NCI-H1417 (cell line): ENCODE measurements at regions not wholly inside any gene's neighbourhood (a gene's known extent, or its start where the extent isn't known, plus 50 kb on each side); places are given as distances from the start of the nearest gene placed in this dataset.
A peak's percentile ranks its signal among the peaks of the same experiment; 100 is the strongest.
"Not testable (repeated sequence)": the region's sequence is repeated elsewhere in the genome, so short reads cannot be mapped to it uniquely, and the experiment has no call there.

Experiments
- DNase-seq, 3 experiments: peaks; one replicate each; lab custom pipeline; 2025; lab: John Stamatoyannopoulos, UW

DNA sequence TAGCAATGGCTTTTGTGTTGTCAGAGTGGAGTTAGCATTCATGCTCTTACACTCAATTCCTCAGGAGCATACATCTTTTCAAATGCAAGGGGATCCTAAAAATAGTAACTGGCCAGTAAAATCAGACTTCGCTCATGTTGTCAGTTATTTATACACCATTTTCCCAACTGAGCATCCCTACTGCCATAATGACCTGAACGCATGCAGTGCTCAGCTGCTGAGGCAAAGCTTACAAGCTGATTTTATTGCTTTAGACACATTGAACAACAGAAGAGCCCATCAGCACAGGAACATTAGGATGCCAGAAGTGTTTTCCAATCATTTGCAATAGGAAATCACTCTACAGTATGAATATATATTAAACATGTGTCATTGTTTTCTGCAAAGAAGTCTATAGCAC lies 689.7 kb upstream of the BCHE start:
- peak in 1 of 3 experiments; percentile 45 for DNase-seq

DNA sequence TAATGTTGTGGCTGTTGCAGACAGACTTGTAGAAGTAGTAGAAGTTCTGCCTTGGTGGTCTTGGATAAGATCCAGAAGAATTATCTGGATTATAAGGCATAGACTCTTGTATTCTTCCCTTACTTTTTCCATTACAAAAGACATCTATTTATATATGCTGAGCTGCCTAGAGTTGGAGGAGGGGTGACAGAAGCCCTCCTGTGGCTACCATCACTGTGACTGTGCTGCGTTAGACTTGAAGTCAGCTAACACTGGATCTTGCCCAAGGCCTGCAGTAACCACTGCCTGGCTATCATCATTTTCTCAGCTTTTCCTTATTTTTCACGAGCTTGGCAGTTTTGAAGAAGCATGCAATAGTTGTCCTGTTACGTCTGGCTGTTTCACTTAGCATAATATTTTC lies 684.8 kb upstream of the BCHE start:
- no peak for DNase-seq

DNA sequence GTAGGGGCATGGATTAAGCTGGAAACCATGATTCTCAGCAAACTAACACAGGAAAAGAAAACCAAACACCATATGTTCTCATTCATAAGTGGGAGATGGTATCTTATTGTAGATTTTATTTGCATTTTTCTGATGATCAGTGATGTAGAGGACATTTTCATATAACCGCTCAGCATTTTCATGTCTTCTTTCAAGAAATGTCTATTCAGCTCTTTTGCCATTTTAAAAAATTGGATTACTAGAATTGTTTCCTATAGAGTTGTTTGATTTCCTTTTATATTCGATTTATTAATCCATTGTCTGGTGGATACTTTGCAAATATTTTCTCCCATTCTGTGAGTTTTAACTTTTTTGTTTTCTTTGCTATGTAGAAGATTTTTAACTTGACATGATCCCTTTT lies 682.2 kb upstream of the BCHE start:
- no peak for DNase-seq

DNA sequence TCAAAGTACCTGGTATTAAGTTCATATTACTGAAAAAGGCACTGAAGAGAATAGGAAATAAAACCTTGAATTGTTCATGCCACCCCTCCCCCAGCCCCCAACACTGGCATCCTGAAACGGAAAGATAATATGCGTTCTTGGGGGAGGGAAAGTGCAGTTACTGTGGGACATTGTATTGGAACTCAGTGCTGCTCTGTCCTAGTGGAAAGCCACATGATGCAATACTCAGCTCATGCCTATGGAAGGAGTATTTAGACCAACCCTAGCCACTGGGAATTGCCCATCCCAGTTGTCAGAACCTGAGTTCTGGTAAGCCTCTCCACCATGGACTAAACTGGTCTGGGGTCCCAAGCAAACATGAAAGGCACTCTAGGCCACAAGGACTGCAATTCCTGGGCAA lies 680.8 kb upstream of the BCHE start:
- DNase-seq: no peak

DNA sequence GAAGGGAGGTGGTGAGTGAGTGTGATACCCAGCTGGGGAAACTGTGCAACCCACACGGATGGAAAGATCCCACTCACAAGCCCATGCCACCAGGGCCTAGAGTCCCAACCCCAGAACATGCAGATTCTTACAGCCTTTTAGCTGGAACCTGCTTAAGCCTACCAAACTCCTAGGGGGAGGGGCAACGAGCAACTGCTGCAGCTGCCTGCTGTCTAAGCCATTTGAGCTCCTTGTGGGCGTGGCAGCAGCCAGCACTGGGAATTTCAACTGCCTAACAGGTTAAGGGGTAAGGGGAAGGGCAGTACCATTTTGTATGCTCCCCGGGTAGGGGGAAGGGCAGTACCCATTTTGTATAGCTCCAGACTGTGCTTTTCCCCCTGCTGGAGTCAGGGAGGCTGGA lies 673.2 kb upstream of the BCHE start:
- DNase-seq: peak in 1 of 3 experiments; percentile 5

DNA sequence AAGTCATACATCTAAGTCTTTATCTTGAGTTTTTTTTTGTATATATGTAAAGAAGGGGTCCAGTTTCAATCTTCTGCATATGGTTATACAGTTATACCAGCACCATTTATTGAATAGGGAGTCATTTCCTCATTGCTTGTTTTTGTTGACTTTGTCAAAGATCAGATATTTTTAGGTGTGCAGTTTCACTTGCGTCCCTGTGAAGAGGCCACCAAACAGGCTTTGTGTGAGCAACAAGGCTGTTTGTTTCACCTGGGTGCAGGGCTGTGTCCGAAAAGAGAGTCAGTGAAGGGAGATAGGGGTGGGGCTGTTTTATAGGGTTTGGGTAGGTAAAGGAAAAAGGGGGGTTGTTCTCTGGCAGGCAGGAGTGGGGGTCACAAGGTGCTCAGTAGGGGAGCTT lies 663.2 kb upstream of the BCHE start:
- DNase-seq: not testable (repeated sequence)

DNA sequence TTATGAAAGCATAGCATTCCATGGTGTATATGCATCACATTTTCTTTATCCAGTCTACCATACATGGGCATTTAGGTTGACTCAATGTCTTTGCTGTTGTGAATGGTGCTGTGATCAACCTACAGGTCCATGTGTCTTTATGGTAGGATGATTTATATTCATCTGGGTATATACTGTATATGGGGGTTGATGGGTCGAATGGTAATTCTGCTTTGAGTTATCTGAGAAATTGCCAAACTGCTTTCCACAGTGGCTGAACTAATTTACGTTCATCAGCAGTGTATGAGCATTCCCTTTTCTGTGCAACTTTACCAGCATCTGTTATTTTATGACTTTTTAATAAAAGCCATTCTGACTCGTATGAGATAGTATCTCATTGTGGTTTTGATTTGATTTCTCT lies 662.4 kb upstream of the BCHE start:
- DNase-seq: no peak

DNA sequence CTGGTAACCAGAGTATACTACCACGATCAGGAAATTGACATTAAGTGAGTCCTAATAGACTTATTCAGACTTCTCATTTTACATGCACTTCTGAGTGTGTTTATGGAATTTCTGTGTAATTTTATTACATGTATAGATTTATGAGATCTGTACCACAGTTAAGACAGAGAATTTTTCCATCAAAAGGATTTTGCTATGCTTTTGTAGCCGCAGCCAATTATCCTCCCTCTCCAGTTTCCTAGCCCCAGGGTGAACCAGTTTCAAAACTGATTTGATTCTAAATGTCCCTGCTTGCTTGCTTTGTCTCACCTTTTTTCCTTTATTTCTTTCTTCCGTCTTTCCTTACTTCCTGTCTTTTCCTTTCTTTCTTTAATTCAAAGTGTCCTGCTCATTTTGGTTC lies 661.2 kb upstream of the BCHE start:
- peak in 2 of 3 experiments; percentile 9 to 53 for DNase-seq

DNA sequence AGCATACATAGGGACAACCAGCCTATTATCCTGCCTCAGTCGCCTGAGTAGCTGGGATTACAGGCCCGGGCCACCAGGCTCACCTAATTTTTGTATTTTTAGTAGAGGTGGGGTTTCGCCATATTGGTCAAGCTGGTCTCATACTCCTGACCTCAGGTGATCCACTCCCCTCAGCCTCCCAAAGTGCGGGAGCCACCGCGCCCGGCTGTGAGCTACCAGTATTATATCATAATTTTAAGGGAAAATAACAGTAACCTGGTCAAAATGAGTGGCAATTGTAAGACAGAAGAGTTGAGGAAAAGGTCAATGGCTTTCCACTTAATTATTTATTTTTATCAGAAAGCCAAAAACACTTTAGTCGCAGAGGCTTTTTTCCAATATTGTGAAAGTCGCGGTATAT lies 652.6 kb upstream of the BCHE start:
- DNase-seq: no peak

DNA sequence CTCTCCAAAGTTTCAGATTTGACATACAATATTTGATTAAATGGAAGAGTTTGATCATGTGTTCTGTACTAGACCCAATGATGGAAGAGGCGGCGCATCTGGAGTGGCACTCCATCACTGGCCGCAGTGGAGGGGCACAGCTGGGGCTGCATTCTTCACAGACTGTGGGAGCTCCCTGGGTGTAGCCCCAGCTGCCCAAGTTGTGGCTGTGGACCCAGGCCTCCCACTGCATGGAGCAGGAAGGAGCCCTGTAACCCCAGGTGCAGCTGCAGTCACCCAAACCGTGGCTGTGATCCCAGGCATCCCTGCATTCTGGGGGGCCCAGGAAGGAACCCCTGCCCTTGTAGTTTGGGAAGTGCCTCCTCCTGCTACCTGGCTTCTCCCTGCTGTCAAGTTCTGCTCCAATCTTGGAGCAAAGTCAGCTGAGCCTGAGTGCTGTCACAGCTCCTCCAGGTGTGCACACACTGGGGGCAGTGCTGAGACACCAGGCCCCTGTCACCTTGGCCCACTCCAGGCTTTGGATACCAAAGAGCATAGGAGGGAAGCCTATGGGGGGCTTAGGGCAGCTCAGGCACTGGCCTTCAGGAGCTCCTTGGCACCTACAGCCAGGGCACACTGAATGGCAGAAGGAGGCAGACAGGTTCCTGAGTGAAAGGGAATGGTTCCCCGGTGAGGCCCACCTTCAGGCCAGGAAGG lies 651.9 kb upstream of the BCHE start:
- no peak for DNase-seq

DNA sequence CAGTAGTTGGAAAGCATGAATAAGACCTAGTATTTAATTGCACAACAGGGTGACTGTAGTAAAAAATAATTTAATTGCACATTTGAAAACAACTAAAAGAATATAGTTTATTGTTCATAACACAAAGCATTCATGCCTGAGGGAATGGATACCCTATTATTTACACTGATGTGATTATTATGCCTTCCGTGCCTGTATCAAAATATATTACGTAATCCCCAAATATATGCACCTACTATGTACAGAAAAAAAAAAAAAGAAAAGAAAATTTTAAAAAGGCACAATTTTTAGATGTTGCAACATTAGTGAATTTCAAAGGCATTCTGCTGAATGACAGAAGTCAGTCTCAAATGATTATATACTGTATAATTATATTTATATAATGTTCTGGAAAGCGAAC lies 647.2 kb upstream of the BCHE start:
- DNase-seq: peak in 1 of 3 experiments; percentile 81

DNA sequence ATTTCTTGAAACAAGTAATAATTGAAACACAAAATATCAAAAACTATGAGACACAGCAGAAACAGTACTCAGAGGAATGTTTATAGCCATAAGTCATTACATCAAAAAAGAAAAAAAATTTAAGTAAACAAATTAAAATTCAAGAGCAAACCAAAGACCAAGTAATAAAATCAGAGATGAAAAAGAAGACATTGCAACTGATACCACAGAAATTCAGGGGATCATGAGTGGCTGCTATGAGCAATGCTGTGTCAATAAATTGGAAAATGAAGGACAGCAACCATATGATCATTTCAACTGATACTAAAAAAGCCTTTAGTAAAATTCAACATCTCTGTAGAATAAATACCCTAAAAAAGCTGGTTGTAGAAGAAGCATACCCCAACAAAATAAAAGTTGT lies 644.1 kb upstream of the BCHE start:
- DNase-seq: no peak

DNA sequence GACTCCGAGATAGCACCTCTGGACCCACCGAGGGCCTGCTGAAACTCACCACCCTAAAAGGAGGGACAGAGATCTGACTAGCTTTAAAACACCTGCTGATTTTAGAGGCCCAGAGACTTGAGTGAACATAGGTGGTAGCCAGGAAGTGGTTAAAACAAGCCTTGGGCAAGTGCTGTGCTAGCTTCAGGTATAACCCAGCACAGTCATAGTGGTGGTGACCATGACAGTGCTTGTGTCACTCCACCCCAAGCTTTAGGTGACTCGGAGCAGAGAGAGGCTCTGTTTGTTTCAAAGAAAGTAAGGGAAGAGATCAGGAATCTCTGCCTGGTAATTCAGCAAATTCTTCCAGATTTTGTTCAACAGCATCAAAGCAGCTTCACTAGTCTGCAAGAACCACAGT lies 641.1 kb upstream of the BCHE start:
- DNase-seq: no peak

DNA sequence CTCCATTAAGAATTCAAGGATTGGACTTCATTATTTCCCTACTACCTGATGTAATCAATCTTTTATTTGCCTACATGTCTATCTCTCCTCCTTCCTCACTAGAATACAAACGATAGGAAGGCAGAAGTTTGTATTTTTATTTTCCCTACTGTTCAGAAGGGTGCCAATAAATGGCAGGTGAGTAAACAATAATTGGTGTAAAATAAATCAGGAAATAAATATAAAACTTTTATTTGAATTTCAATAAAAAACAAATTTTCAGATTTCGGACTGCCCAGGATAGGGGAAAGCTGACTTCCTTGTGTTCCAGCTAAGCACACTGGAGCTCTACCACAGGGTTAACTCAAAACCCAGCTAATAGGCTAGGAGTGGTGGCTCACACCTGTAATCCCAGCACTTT lies 636.3 kb upstream of the BCHE start:
- no peak for DNase-seq

DNA sequence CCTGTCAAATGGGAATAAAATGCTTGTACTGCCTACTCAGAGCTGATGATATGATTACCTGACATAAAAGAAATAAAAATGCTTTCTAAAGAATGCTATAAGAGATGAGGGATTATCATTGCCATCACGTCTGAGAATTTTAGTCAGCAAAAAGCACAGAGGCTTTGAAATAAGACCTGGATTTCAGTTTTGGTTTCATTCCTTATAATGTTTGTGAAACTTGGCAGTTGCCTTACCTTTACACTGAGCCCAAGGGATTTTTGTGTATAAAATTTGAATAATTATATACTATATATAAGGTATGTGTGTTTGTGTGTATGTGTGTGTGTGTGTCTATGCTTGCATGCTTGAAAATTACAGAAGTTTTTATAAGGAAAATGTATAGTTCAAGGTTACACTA lies 634.8 kb upstream of the BCHE start:
- DNase-seq: no peak

DNA sequence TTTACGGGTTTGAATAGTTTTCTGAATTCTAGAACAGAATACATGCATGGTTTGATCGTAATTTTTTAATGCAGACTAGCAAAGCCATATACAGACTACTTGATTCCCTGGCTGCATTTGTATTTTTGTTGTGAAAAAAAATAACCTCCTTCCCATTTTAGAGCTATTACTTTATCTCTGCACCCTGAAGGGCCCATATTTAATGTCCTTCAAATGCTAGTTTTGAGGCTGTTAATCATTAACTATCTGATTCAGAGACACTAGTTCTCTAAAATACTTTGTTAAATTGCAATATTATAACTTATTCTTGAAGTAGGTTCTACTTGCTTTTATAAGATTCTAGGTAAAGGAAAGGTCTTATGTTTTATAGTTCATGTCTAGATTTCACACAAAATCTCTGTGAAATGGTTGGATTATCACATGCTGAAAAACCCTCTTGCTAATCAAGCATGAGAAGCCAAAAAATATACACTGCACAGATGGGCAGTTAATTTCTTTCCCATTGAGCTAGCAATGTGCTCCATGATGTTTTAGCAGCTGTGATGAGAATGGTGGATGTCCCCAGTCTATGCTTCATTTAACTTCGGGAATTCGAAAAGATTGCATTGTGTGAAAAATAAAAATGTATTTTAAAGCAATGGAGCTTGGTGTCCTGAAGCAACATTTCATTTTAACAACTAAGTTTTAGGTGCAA lies 634.0 kb upstream of the BCHE start:
- no peak for DNase-seq

DNA sequence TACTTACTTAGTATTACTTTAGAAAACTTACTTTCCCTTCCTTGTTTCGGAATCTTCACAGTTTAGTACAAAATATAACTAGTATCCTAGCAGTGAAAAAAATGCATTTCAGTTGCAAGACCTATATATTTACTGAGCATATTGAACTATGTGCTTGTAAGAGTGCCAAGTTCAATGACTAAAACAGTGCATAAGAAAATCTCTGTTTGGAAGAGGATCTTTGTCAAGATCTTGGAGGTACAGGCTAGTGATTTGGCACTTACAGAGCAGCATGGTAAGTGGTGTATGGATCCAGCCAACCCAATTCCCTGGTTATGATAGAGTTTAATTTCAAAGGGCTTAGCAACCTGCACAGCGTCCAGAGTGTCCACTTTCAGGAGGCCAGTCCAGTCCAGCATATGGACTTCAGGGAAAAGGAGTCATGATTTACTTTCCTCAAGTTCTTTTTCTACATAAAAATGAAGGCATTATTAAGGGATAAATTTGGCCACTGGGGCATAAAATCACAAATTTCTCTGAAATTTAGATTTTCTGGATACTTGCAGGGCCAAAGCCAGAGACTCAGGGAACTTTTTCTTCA lies 625.8 kb upstream of the BCHE start:
- DNase-seq: no peak

DNA sequence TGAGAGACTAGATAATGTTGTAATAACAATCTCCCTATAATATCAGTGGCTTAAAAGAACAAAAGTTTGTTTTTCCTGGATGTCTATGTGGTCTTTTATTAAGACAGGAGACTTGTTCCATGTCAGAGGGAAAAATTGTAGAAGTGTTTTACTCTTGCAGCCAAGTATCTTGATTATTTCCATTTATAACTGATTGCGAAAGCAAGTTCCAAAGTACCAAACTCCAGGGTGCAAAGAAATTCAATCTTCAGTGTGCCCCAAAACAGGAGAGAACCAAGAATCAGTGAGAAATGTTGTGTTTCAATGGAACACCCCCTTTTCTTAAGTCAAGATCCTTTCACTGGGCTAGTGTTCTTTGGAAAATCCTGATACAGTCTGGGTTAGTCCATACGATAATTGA lies 624.4 kb upstream of the BCHE start:
- no peak for DNase-seq

DNA sequence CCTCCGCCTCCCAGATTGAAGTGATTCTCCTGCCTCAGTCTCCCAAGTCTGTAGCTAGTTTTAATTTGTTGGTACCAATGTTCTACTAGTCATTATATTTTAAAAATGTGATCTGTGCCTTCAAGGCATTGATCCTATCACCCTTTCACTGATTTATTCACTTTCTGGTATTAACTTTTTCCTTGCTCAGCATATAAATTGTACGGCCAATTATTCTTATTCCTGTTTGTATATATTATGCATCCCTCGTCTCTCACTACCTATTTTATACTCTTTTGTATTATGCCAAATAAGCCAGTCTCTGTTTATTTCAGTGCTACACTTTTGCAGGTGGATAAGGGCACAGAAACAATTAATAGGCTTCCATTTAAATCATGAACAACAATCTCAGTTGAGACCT lies 620.2 kb upstream of the BCHE start:
- no peak for DNase-seq

DNA sequence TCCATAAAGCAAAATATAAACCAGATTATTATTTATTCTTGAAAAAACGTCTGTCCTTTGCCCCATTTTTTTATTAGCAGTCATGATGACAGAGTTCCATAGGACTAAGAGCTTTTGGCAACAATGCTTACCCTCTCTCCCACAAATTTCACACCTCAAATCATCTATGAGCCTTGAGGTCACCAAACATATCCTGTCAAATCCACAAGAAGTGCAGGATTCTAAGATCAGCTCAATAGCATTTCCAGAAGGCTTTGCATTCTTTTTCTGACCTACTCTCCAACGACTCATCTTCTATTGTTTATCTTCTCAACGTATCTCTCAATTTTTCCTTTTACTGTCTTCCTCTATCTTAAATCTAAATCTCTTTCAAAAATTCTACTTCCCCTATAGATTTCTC lies 619.1 kb upstream of the BCHE start:
- DNase-seq: no peak

DNA sequence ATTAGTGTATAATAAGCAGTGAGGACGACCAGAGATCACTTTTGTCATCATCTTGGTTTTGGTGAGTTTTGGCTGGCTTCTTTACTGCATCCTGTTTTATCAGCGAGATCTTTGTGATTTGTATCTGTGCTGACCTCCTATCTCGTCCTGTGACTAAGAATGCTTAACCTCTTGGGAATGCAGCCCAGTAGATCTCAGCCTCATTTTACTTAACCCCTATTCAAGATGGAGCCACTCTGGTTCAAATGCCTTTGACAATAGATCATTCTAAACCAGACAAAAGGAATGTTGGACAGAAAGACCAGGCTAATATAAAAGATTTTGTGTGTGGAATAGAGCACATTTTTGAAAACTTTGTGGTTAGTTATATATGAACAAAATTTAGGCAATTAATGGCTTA lies 618.5 kb upstream of the BCHE start:
- DNase-seq: no peak

DNA sequence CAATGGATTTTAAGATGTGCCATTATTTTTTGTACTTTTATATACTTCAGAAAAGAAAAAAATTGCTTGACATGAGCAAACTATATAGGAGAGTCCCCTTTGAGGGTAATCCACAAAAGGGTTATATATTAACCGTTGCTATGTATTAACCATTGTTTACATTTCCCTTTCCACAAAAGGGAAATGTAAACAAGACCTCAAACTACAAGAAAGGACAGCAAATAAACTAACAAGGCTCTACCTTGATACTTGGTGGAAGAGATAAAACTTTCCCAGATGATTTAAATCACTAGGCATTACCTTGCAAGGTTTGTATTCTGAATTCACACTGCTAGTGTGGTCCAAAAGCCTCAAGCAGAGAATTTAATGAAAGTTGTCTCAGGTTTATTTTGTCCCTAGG lies 616.3 kb upstream of the BCHE start:
- peak in 1 of 3 experiments; percentile 28 for DNase-seq

DNA sequence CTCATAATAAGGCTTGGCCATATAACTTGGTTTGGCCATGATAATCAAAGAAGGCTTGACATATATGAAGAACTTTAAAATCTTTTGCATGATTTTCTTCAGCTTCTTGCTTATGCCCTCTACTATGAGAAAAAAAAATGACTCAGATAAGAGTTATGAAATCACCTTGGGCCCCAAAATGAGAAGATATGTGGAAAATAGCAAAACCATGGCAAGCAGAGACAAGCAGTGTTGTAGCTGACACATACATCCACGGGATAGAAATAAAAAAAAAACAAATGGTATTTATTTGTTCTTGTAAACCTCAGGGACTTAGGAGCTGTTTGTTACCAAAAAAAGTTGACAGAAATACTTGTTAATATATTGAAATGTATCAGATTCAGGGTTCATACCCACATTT lies 614.8 kb upstream of the BCHE start:
- DNase-seq: no peak

DNA sequence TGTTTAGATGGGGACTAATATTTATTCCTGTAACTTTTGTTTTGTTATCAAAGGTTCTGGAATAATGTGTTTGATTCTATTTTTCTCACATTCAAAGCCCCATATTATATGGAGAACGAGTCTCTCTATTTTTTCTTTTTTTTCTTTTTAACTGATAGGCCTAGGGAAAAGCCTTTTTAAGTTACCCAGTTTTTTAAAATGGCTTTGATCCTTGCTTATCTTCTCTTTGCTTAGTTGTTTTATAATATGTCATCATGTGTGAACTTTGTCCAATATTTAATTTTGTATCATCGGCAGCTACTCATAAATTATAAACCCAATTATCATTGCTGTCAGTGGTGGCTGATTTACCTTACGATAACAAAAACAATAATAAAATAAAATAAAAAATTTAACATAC lies 610.3 kb upstream of the BCHE start:
- no peak for DNase-seq
